Fibroblast of skin of right biceps (primary cell): ENCODE measurements at regions not wholly inside any gene's neighbourhood (a gene's known extent, or its start where the extent isn't known, plus 50 kb on each side); places are given as distances from the start of the nearest gene placed in this dataset.
"Not testable (repeated sequence)": the region's sequence is repeated elsewhere in the genome, so short reads cannot be mapped to it uniquely, and the experiment has no call there.

Source experiments
- DNase-seq: peaks from one replicate; pipeline ENCODE4 v3.0.0-alpha.2; 2013

GRCh38 chr18:53918091-53918490 lies 306.4 kb downstream of the MBD2 start:
- DNase-seq: no peak

GRCh38 chr18:53911200-53911599 lies 313.3 kb downstream of the MBD2 start:
- DNase-seq: no peak

GRCh38 chr18:53909668-53910067 lies 314.8 kb downstream of the MBD2 start:
- DNase-seq: no peak

- DNase-seq: no peak
These were observed 316.5 kb downstream of the MBD2 start for GRCh38 chr18:53907921-53908320.

GRCh38 chr18:53906681-53907080 lies 317.8 kb downstream of the MBD2 start:
- no peak for DNase-seq

- no peak for DNase-seq
These were observed 329.6 kb downstream of the MBD2 start for GRCh38 chr18:53894675-53895442.

- DNase-seq: peak; percentile 3
These were observed 337.0 kb downstream of the MBD2 start for GRCh38 chr18:53887447-53887846.

GRCh38 chr18:53886058-53886457 lies 338.4 kb downstream of the MBD2 start:
- DNase-seq: peak; percentile 6

- no peak for DNase-seq
These were observed 340.7 kb downstream of the MBD2 start for GRCh38 chr18:53883771-53884170.

GRCh38 chr18:53874103-53874502 lies 350.4 kb downstream of the MBD2 start:
- no peak for DNase-seq

GRCh38 chr18:53864770-53865169 lies 359.7 kb downstream of the MBD2 start:
- DNase-seq: peak; percentile 4

GRCh38 chr18:53862921-53863320 lies 361.5 kb downstream of the MBD2 start:
- DNase-seq: no peak

GRCh38 chr18:53861185-53861584 lies 363.3 kb downstream of the MBD2 start:
- DNase-seq: no peak

GRCh38 chr18:53859764-53860163 lies 364.7 kb downstream of the MBD2 start:
- no peak for DNase-seq

GRCh38 chr18:53850902-53851301 lies 373.6 kb downstream of the MBD2 start:
- no peak for DNase-seq

- no peak for DNase-seq
These were observed 380.7 kb downstream of the MBD2 start for GRCh38 chr18:53843763-53844162.

- peak; percentile 48 for DNase-seq
These were observed 381.2 kb downstream of the MBD2 start for GRCh38 chr18:53843113-53843760.

- DNase-seq: no peak
These were observed 385.7 kb downstream of the MBD2 start for GRCh38 chr18:53838746-53839145.

GRCh38 chr18:53821141-53821540 lies 403.3 kb downstream of the MBD2 start:
- not testable (repeated sequence) for DNase-seq

- DNase-seq: no peak
These were observed 404.8 kb downstream of the MBD2 start for GRCh38 chr18:53819671-53820070.

GRCh38 chr18:53819174-53819573 lies 405.3 kb downstream of the MBD2 start:
- no peak for DNase-seq

- no peak for DNase-seq
These were observed 406.2 kb downstream of the MBD2 start for GRCh38 chr18:53817976-53818950.

- no peak for DNase-seq
These were observed 424.3 kb downstream of the MBD2 start for GRCh38 chr18:53800171-53800570.
